ENCODE measurements at regions not wholly inside any gene's neighbourhood (a gene's known extent, or its start where the extent isn't known, plus 50 kb on each side); places are given as distances from the start of the nearest gene placed in this dataset.

- DNase-seq (ENCODE audit: low spot score), result no peak
Observed at GRCh38 chr5:2657151-2657550, 94.3 kb downstream of the IRX2 start.

DNA sequence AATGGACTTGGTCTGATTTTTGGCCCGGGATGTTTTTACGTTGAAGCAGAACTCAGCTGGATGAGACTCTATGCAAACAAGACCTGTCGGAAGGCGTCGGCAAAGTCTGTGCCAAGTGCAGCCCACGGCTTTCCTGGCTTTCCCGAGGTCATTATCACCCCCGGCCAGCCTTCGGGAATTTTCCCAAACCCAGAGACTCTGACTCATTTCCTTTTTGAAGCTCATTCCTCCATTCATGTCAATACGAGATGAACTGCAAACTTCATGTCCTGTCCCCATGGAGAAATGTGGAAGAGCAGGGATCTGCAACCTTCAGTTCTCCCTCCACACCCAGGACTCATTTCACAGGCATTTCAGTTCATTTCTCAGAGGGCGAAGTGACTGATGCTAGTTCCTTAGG, 95.3 kb downstream of the IRX2 start:
- DNase-seq (ENCODE audit: low spot score), result no peak

- DNase-seq (ENCODE audit: low spot score), result no peak
Observed at GRCh38 chr5:2653991-2654390, 97.5 kb downstream of the IRX2 start.

DNA sequence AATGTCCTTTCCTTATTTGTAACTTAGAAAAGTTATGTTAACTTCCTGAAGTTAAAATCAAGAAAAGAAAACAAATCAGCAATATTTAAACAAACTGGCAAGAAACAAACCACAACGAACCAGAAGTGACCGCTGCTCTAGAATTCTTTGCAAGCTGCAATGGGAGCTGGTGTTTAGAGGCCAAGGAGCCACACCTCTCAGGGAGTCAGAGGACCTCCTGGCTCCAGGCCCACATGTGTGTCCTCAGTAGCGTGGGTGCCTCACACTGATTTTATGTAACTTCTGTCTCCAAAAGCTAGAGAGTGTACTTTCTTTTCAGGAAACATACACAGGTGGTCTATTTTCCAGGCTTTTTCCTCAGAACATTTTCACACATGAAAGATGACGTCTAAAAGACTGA, 100.4 kb downstream of the IRX2 start:
- DNase-seq (ENCODE audit: low spot score), result no peak

DNA sequence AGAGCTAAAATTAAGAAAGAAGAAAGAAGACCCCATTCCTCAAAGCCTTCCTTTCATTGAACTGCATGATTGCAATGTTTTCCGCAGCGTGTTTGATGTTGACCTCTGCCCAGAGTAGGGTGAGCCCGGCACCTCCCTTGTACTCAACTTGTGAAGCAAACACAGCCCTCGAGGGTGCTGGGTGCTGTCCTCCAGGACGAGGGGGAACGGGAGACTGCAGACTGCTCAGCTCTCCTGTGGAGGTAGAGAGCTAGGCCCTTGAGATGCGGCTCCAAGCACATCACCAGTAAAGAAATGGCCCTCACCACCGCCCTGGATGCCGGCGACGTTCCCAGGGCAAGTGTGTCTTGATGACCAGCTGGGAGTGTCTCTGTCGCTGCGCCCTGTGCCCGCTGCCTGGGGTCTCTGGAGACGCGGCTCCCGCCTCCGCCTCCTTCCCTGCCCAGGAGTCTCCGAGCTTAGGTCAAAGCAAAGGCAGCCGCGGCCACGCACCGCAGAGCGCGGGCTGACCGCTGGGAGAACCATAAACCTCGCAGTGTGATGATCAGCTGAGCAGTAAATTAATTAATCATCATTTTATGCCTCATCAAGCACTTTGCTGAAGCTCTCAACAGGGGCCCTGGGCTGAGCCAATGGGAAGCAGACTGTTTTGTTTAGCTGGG, 108.7 kb downstream of the IRX2 start:
- no peak for DNase-seq (ENCODE audit: low spot score)

GRCh38 chr5:2640717-2641116, 110.8 kb downstream of the IRX2 start:
- no peak for DNase-seq (ENCODE audit: low spot score)

DNA sequence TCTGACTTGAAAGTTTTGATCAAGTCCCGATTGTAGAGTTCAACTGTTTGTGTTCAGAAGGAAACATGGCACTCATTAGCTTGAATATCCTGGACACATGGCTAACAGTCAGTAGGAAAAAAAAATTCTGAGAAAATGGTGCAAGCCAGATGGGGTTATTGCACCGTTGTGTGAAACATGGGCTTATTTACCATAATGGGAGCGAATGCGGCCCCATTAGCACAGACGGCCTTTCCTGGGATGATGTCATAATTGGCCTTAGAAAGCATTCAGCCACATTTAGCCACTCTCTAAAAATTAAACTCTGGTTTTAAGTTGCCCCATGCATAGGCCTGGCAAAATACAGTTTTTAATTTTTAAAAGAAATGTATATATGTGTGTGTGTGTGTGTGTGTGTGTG, 112.1 kb downstream of the IRX2 start:
- no peak for DNase-seq (ENCODE audit: low spot score)

DNA sequence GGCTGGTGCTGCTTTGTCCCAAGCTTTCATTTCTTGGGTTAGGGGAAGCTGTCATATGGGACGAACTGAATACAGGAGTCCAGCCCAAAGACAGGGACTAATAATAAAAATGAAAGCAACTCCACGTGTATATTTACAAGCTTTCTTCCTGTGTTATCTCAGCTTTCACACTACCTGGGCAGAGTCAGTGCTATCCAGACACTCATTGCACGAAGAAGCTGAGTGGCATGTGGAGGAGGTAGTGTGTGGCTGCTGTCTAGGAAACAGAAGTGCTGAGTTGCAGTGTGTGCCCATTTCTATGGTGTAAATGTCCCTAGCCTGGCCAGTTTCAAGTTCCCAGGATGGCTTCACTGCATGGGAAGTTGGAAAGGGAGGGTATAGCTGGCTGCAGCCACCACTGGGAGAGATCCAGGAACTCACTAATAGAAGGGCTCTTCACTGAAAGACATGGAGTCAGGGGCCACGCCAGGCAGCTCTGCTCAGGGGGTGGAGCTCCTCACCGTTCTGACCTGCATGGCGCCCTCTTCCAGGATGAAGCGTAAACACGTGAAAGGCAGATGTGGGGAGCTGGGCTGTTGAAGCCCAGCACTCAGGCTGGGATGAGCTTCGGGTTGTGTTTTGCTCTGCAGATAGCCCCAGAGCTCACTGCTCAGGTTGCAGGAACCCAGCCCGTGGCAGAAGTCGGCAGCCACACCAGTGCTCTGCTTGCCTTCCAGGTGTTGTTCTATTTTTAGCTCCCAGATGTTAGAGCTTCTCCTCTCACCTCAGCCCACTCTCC, 116.9 kb downstream of the IRX2 start:
- no peak for DNase-seq (ENCODE audit: low spot score)

DNA sequence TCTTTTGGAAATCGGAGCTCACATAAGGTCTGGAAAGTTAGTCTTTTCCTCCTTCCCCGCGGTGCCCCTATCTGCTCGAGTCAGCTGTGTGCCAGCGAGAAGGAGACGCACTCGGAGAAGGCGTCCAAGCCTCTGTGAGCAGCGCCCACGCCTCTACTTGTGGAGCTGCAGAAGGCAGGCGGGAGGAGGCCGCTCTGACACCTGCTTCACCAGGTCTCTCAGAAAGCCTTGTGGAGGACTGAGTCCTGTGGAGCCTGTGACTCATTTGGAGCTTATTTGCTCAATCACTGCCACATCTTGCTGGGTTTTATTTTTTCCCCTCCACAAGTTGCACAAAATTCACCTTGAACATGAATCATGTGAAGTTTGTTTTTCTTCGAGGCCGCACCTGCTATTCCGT, 117.5 kb downstream of the IRX2 start:
- no peak for DNase-seq (ENCODE audit: low spot score)

- no peak for DNase-seq (ENCODE audit: low spot score)
Observed at GRCh38 chr5:2631758-2632157, 119.7 kb downstream of the IRX2 start.

DNA sequence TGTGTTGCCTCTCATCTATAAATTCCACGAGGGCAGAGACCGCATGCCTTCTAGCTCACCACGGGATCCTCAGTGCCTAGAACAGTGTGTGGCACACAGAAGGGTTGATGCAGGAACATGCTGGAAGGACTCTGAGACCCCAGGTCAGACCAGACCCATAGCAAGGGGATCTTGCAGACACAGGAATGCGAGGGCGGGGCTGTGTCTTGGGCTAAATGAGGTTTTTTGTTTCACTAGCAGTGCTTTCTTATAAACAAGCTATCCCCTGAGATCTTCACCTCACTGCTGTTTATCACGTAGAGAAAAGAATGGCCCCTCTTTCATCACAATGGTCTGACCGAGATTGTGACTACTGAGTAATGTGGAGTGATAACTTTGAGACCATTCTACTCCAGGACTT, 122.4 kb downstream of the IRX2 start:
- DNase-seq (ENCODE audit: low spot score), result no peak

GRCh38 chr5:2627867-2628266, 123.6 kb downstream of the IRX2 start:
- DNase-seq (ENCODE audit: low spot score), result no peak

- DNase-seq (ENCODE audit: low spot score), result no peak
Observed at GRCh38 chr5:2626572-2626971, 124.9 kb downstream of the IRX2 start.

DNA sequence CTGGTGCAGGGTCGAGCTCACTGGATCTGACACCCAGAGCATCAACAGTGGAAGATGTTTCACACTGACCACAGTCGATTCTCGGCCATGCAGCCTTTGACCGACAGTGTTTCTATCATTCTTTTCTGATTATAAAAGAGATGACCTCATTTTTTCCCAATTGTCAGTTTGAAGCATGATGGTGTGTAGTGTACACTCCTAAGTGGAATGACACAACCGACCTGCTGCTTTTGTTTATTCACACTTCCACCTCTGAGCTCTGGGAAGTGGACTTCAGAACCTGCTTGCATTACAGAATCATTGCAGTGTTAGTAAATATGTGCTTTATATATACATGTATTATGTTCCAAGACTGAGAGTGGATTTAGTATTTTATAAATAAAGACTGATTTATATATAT, 128.6 kb downstream of the IRX2 start:
- DNase-seq (ENCODE audit: low spot score), result no peak

GRCh38 chr5:2621631-2622030, 129.8 kb downstream of the IRX2 start:
- no peak for DNase-seq (ENCODE audit: low spot score)

DNA sequence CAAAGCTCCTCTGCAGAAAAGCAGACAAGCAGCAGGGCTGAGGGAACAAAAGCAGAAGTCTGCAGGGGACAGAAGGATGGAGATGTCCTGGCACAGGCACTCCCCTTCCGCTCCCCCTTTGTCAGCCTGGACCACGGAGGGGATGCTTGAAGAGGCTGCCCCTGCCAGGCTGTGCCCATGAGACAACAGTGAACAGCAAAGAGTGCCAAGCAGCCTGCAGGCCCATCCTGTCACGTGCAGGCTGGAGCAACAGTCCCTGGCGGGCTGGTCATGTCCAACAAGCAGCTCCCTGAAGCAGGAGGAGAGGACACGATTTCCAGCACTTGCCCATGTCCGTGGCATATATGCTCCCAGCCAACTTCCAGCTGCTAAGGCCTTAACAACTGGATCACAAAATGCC, 132.3 kb downstream of the IRX2 start:
- DNase-seq (ENCODE audit: low spot score), result no peak

GRCh38 chr5:2617461-2617860, 134.0 kb downstream of the IRX2 start:
- no peak for DNase-seq (ENCODE audit: low spot score)

- DNase-seq (ENCODE audit: low spot score), result no peak
Observed at GRCh38 chr5:2615917-2616316, 135.6 kb downstream of the IRX2 start.

DNA sequence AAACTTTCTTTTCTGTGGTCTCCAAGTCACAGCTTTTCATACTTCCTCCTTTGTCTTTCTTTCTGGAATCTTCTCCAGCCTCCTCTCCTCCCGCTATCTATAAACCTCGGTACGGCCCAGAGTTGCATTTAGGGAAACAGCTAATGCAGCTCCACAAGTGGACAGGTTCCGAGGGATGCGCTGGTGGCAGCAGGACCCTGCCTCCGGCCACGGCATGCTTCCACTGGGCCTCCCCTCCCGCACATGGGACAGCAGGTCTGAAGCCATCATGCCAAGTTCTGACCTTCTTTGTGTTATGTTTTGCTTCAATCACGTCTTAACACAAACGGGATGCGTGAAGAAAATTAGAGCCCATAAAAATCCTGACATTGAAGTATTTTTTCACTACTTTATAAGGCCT, 136.9 kb downstream of the IRX2 start:
- no peak for DNase-seq (ENCODE audit: low spot score)

- DNase-seq (ENCODE audit: low spot score), result no peak
Observed at GRCh38 chr5:2611659-2612058, 139.8 kb downstream of the IRX2 start.

GRCh38 chr5:2610986-2611385, 140.5 kb downstream of the IRX2 start:
- DNase-seq (ENCODE audit: low spot score), result no peak

GRCh38 chr5:2608391-2608790, 143.1 kb downstream of the IRX2 start:
- DNase-seq (ENCODE audit: low spot score), result no peak

GRCh38 chr5:2607598-2607997, 143.9 kb downstream of the IRX2 start:
- DNase-seq (ENCODE audit: low spot score), result no peak

DNA sequence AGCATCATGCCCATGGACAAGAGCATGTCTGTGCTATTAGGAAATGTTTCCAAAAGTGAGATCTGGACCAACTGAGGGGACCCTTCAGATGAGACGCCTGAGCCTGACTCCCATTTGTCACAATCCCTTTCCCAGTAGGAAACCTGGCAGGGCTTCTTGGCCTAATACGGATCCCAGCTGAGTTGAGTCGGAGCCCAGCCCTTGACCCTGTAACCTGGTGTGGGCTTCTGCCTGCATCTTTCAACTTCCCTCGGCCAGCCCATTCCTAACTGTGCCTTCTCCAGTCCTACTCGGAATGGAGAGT, 148.3 kb downstream of the IRX2 start:
- DNase-seq (ENCODE audit: low spot score), result no peak
